ENCODE measurements at regions not wholly inside any gene's neighbourhood (a gene's known extent, or its start where the extent isn't known, plus 50 kb on each side); places are given as distances from the start of the nearest gene placed in this dataset.
"Not testable (repeated sequence)": the region's sequence is repeated elsewhere in the genome, so short reads cannot be mapped to it uniquely, and the experiment has no call there.

GRCh38 chr9:41266000-41266399 lies 76.9 kb upstream of the ZNG1F start:
- TF ChIP-seq, protein P1, sequence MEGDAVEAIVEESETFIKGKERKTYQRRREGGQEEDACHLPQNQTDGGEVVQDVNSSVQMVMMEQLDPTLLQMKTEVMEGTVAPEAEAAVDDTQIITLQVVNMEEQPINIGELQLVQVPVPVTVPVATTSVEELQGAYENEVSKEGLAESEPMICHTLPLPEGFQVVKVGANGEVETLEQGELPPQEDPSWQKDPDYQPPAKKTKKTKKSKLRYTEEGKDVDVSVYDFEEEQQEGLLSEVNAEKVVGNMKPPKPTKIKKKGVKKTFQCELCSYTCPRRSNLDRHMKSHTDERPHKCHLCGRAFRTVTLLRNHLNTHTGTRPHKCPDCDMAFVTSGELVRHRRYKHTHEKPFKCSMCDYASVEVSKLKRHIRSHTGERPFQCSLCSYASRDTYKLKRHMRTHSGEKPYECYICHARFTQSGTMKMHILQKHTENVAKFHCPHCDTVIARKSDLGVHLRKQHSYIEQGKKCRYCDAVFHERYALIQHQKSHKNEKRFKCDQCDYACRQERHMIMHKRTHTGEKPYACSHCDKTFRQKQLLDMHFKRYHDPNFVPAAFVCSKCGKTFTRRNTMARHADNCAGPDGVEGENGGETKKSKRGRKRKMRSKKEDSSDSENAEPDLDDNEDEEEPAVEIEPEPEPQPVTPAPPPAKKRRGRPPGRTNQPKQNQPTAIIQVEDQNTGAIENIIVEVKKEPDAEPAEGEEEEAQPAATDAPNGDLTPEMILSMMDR (IDR thresholded peaks at IDR 0.05) = not testable (repeated sequence)
- TF ChIP-seq POLR2A, EP300, POLR2AphosphoS5 (IDR thresholded peaks at IDR 0.05): not testable (repeated sequence)

All from sigmoid colon (tissue), 4 donors.